Activated B cell treated with CpG ODN at 0.5 μM for 24 hours (primary cell): ENCODE measurements at regions not wholly inside any gene's neighbourhood (a gene's known extent, or its start where the extent isn't known, plus 50 kb on each side); places are given as distances from the start of the nearest gene placed in this dataset.

Experiments used
- ATAC-seq: fragments of 200-7000 bp; cut with Tn5 transposase; one replicate; pipeline ENCODE4 v1.10.0; 2021; ENCODE audit warnings: low read depth, mild to moderate bottlenecking, moderate library complexity
- CTCF ChIA-PET: fragments of 350-600 bp; sonication (Branson Sonifier 250); formaldehyde crosslinking; loops from one replicate; lab custom pipeline; 2021; ENCODE audit warnings: antibody characterized with exemption; lab: Charles Lee
- POLR2A ChIA-PET: fragments of 350-600 bp; sonication (Branson Sonifier 250); formaldehyde crosslinking; loops from one replicate; lab custom pipeline; 2021; ENCODE audit warnings: antibody characterized with exemption; lab: Charles Lee
- DNase-seq: peaks from one replicate; pipeline ENCODE4 v3.0.0; 2022
- H3K27ac Mint-ChIP-seq: one replicate; pipeline ENCODE4 v1.8.0; 2020; ENCODE audit warnings: mixed read lengths
- H3K27me3 Mint-ChIP-seq: one replicate; pipeline ENCODE4 v1.8.0; 2021; ENCODE audit warnings: mixed read lengths
- H3K36me3 Mint-ChIP-seq: one replicate; pipeline ENCODE4 v1.8.0; 2021; ENCODE audit warnings: low read depth, mixed read lengths
- H3K4me1 Mint-ChIP-seq: one replicate; pipeline ENCODE4 v1.8.0; 2021; ENCODE audit warnings: mixed read lengths
- H3K4me3 Mint-ChIP-seq: one replicate; pipeline ENCODE4 v1.8.0; 2020; ENCODE audit warnings: mild to moderate bottlenecking, mixed read lengths
- H3K9me3 Mint-ChIP-seq: one replicate; pipeline ENCODE4 v1.8.0; 2020; ENCODE audit warnings: mixed read lengths
- intact Hi-C: fragments of 100-400 bp; cut with micrococcal nuclease; formaldehyde crosslinking; loops from one replicate; pipeline ENCODE4 v1.15.1; 2024
- TF ChIP-seq, protein P1 (sequence below): fragments of 200-600 bp; IDR thresholded peaks from one replicate; pipeline ENCODE4 v1.8.0; 2022; ENCODE audit warnings: antibody characterized with exemption, mild to moderate bottlenecking

DNA sequence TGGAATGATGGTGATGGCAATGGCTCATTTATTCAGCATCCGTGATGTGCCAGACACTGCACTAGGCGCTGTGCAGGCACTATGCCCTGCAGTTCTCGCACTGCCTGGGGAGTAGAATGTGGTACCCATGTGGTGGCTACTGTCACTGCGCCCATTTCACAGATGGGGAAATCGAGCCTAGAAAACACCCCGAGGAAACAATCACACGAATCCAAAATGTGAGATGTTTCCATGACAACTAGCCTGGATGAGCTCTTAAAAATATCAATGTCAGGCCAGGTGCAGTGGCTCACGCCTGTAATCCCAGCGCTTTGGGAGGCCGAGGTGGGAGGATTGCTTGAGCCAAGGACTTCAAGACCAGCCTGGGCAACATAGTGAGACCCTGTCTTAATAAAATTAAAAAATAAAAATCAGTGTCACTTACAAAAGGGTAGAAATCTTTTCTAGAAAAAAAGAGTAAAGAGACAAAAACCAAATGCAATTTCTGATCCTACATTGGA lies 57.9 kb upstream of the TNRC6A start:
- CTCF ChIA-PET: no interaction called here

DNA sequence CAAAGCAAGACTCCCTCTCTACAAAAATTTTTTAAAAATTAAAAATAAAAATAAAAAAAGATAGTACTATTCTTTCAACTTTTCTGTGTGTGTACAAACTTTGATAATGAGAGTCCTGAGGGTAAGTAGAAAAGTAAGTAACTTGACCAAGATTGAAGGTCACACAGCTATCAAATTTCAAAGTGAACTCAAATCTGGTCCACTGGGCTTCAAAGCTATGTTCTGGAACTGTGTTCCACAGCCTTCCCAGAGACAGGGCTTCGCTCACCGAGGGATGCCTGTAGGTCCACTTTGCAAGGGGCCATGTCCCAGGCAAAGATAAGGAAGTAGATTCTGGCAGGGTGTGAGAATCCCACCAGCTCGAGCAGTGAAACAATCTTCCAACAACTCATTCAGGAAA lies 56.3 kb upstream of the TNRC6A start:
- ATAC-seq (no peak), DNase-seq (no peak)
- TF ChIP-seq, protein P1, sequence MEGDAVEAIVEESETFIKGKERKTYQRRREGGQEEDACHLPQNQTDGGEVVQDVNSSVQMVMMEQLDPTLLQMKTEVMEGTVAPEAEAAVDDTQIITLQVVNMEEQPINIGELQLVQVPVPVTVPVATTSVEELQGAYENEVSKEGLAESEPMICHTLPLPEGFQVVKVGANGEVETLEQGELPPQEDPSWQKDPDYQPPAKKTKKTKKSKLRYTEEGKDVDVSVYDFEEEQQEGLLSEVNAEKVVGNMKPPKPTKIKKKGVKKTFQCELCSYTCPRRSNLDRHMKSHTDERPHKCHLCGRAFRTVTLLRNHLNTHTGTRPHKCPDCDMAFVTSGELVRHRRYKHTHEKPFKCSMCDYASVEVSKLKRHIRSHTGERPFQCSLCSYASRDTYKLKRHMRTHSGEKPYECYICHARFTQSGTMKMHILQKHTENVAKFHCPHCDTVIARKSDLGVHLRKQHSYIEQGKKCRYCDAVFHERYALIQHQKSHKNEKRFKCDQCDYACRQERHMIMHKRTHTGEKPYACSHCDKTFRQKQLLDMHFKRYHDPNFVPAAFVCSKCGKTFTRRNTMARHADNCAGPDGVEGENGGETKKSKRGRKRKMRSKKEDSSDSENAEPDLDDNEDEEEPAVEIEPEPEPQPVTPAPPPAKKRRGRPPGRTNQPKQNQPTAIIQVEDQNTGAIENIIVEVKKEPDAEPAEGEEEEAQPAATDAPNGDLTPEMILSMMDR: no peak
- Mint-ChIP-seq H3K4me1 (peaks cover 6% of the 10 kb centered on the region), H3K36me3 (no peaks in the 10 kb centered on the region), H3K27ac (no peak overlapping the region), H3K9me3 (no peaks in the 10 kb centered on the region), H3K4me3 (no peak overlapping the region), H3K27me3 (peaks cover 14% of the 10 kb centered on the region)
- intact Hi-C loops: no loop called here
- CTCF ChIA-PET: no interaction called here
- POLR2A ChIA-PET: no interaction called here

More for the DNA sequence above, 57.9 kb upstream of the TNRC6A start:
- H3K27ac Mint-ChIP-seq: no peak overlapping the region
- no peaks in the 10 kb centered on the region for H3K36me3 Mint-ChIP-seq
- no peaks in the 10 kb centered on the region for H3K9me3 Mint-ChIP-seq
- POLR2A ChIA-PET: no interaction called here
- H3K4me1 Mint-ChIP-seq: peaks cover 6% of the 10 kb centered on the region
- ATAC-seq (no peak), DNase-seq (no peak)
- peaks cover 14% of the 10 kb centered on the region for H3K27me3 Mint-ChIP-seq
- TF ChIP-seq, protein P1: no peak
- no peak overlapping the region for H3K4me3 Mint-ChIP-seq
- intact Hi-C loops: no loop called here

DNA sequence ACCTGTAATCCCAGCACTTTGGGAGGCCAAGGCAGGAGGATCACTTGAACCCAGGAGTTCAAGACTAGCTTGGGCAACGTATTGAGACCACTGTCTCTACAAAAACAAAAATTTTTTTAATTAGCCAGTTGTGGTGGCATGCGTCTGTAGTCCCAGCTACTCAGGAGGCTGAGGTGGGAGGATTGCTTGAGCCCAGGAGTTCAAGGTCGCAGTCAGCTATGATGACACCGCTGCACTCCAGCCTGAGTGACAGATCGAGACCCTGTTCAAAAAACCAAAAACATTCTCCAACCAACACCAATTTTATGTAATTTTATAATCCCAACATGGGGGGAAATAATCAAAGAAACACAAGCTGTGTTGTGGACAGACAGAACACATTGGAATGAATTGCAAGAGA lies 54.6 kb upstream of the TNRC6A start:
- POLR2A ChIA-PET: no interaction called here
- CTCF ChIA-PET: no interaction called here
- no peak for ATAC-seq
- TF ChIP-seq, protein P1: no peak
- peaks cover 6% of the 10 kb centered on the region for H3K4me1 Mint-ChIP-seq
- no peak overlapping the region for H3K27ac Mint-ChIP-seq
- H3K27me3 Mint-ChIP-seq: peaks cover 14% of the 10 kb centered on the region
- no peaks in the 10 kb centered on the region for H3K36me3 Mint-ChIP-seq
- H3K4me3 Mint-ChIP-seq: no peak overlapping the region
- no peak for DNase-seq
- intact Hi-C loops: no loop called here
- H3K9me3 Mint-ChIP-seq: no peaks in the 10 kb centered on the region

DNA sequence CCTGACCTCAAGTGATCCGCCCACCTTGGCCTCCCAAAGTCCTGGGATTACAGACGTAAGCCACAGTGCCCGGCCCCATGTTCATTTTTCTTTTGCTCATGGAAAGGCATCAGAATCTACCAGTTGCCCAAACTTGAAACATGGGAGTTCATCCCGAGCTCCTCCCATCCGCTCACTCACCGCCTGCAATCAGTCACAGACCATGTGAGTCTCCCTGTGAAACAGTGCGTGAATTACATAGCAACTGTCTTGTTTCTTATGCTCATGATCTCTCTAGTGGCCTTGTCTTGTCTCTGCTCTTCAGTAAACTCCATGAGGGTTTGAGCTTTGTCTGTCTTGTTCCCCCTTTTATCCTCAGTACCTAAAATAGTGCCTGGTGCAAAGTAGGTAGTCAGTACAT lies 52.1 kb upstream of the TNRC6A start:
- intact Hi-C loops: no loop called here
- Mint-ChIP-seq H3K27me3 (peaks cover 3% of the 10 kb centered on the region), H3K36me3 (no peaks in the 10 kb centered on the region), H3K27ac (no peak overlapping the region), H3K4me3 (no peak overlapping the region), H3K9me3 (no peaks in the 10 kb centered on the region), H3K4me1 (no peaks in the 10 kb centered on the region)
- DNase-seq (no peak), ATAC-seq (no peak)
- ChIA-PET POLR2A (no interaction called here), CTCF (no interaction called here)
- TF ChIP-seq, protein P1: no peak
